ENCODE measurements at regions not wholly inside any gene's neighbourhood (a gene's known extent, or its start where the extent isn't known, plus 50 kb on each side); places are given as distances from the start of the nearest gene placed in this dataset.

DNA sequence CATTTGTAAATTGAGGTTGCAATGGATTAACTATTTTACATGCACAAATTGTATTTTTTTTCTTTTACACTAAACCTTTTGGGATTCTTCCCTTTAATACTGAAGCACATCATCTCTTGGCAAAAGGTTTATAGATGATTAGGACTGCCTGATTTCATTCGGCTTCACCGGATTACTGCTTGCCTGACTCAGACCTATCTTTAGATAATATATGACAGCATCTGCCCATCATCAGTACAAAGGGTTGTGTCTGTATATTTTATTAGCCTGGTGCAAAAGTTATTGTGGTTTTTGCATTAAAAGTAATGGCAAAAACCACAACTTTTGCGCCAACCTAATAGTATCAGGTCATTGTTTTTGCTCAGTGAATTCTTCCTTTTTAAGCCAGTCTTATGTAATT, 316.2 kb upstream of the HTR2A start:
- dilution Hi-C loops (cut with MboI; ENCODE audit: extremely low pct_ligation_motif_present, low sequenced_read_pairs): no loop called here
- FAIRE-seq: no peak
- TF ChIP-seq EZH2 (IDR thresholded peaks at IDR 0.05; ENCODE audit: borderline replicate concordance, low read depth, low read length, severe bottlenecking) (no peak), POLR2A (IDR thresholded peaks at IDR 0.05; ENCODE audit: low read depth, low read length) (no peak), MYC (IDR thresholded peaks at IDR 0.05; ENCODE audit: low read depth, low read length) (no peak), JUN (IDR thresholded peaks at IDR 0.05; ENCODE audit: borderline replicate concordance, insufficient read depth, insufficient read length, low read depth) (no peak), FOS (IDR thresholded peaks at IDR 0.05; ENCODE audit: borderline replicate concordance, insufficient read depth, low read length) (no peak), POLR2AphosphoS5 (IDR thresholded peaks at IDR 0.05; ENCODE audit: insufficient read depth, low read depth, low read length) (no peak), GATA2 (IDR thresholded peaks at IDR 0.05; ENCODE audit: insufficient read depth, insufficient read length, low read depth, low read length) (no peak)
- TF ChIP-seq, protein P1, sequence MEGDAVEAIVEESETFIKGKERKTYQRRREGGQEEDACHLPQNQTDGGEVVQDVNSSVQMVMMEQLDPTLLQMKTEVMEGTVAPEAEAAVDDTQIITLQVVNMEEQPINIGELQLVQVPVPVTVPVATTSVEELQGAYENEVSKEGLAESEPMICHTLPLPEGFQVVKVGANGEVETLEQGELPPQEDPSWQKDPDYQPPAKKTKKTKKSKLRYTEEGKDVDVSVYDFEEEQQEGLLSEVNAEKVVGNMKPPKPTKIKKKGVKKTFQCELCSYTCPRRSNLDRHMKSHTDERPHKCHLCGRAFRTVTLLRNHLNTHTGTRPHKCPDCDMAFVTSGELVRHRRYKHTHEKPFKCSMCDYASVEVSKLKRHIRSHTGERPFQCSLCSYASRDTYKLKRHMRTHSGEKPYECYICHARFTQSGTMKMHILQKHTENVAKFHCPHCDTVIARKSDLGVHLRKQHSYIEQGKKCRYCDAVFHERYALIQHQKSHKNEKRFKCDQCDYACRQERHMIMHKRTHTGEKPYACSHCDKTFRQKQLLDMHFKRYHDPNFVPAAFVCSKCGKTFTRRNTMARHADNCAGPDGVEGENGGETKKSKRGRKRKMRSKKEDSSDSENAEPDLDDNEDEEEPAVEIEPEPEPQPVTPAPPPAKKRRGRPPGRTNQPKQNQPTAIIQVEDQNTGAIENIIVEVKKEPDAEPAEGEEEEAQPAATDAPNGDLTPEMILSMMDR (IDR thresholded peaks at IDR 0.05; ENCODE audit: extremely low read depth in 1 of 2, insufficient read depth in 1 of 2, low read depth in 1 of 2, low read length in 2 of 2): no peak
- TF ChIP-seq, protein P2, sequence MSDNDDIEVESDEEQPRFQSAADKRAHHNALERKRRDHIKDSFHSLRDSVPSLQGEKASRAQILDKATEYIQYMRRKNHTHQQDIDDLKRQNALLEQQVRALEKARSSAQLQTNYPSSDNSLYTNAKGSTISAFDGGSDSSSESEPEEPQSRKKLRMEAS (IDR thresholded peaks at IDR 0.05; ENCODE audit: insufficient read depth, insufficient read length): no peak
- Histone ChIP-seq H3K9me3 (replicated peaks; ENCODE audit: control insufficient read depth, insufficient read depth, low read length) (peaks cover 5% of the 10 kb centered on the region), H3K27me3 (ENCODE audit: control insufficient read depth in 2 of 2, insufficient read depth in 2 of 2, low read length in 2 of 2) (no peaks in the 10 kb centered on the region), H3K4me1 (ENCODE audit: control insufficient read depth, extremely low read depth, insufficient read depth, low read length) (no peaks in the 10 kb centered on the region), H4K20me1 (replicated peaks; ENCODE audit: control insufficient read depth, extremely low read depth, insufficient read depth, low read length) (no peaks in the 10 kb centered on the region), H3K4me2 (ENCODE audit: insufficient read depth, low read length) (no peak overlapping the region), H2AFZ (ENCODE audit: low read depth, low read length) (no peak overlapping the region), H3K9ac (replicated peaks; ENCODE audit: extremely low read depth, insufficient read depth, low read length) (no peak overlapping the region), H3K79me2 (ENCODE audit: control insufficient read depth, insufficient read depth, low read length) (no peaks in the 10 kb centered on the region), H3K27ac (ENCODE audit: insufficient read depth, low read depth, low read length) (no peak overlapping the region), H3K36me3 (ENCODE audit: control insufficient read depth in 2 of 2, extremely low read depth in 1 of 2, insufficient read depth in 2 of 2, low read length in 2 of 2) (no peaks in the 10 kb centered on the region), H3K4me3 (replicated peaks in 1 of 3; ENCODE audit: insufficient read depth in 1 of 3, low read depth in 1 of 3, low read length in 3 of 3) (no peak overlapping the region), H3K9me1 (replicated peaks; ENCODE audit: control insufficient read depth, extremely low read depth, insufficient read depth, low read length) (no peaks in the 10 kb centered on the region)
- DNase-seq (ENCODE audit: low read depth, low spot score): no peak
- no TSS peak for BruUV-seq (replicated peaks)
- ChIA-PET CTCF (no interaction called here), POLR2A (no interaction called here)
- intact Hi-C loops (cut with micrococcal nuclease): no loop called here
